H9 (cell line): ENCODE measurements at regions not wholly inside any gene's neighbourhood (a gene's known extent, or its start where the extent isn't known, plus 50 kb on each side); places are given as distances from the start of the nearest gene placed in this dataset.

Experiments
- DNase-seq: peaks from one replicate; pipeline ENCODE4 v3.0.0-alpha.2; 2017
- H2AFZ ChIP-seq: one replicate; pipeline ENCODE4 v1.6.1; 2013; ENCODE audit warnings: mild to moderate bottlenecking, low read length, control low read depth, moderate library complexity
- H2AK5ac ChIP-seq: 2 replicates; pipeline ENCODE4 v1.6.1; 2013; ENCODE audit warnings: low read length, control low read depth, mixed read lengths; ENCODE audit not compliant: insufficient read length
- H2BK120ac ChIP-seq: one replicate; pipeline ENCODE4 v1.6.1; 2013; ENCODE audit warnings: low read depth, mild to moderate bottlenecking, low read length, control low read depth, inconsistent platforms; ENCODE audit not compliant: poor library complexity, severe bottlenecking
- H2BK12ac ChIP-seq: 2 replicates; pipeline ENCODE4 v1.6.1; 2013; ENCODE audit warnings: low read length, control low read depth, mixed read lengths, low read depth; ENCODE audit not compliant: insufficient read length
- H2BK15ac ChIP-seq: 2 replicates; pipeline ENCODE4 v1.6.1; 2013; ENCODE audit warnings: low read depth, low read length, control low read depth
- H2BK20ac ChIP-seq: one replicate; pipeline ENCODE4 v1.6.1; 2013; ENCODE audit warnings: low read depth, mild to moderate bottlenecking, low read length, control low read depth, inconsistent platforms; ENCODE audit not compliant: poor library complexity, severe bottlenecking
- H2BK5ac ChIP-seq: 2 replicates; pipeline ENCODE4 v1.6.1; 2013; ENCODE audit warnings: low read length, control low read depth, mixed read lengths; ENCODE audit not compliant: insufficient read length
- H3K14ac ChIP-seq: 2 replicates; pipeline ENCODE4 v1.6.1; 2013; ENCODE audit warnings: low read length, control low read depth; ENCODE audit not compliant: insufficient read depth
- H3K18ac ChIP-seq: 2 replicates; pipeline ENCODE4 v1.6.1; 2013; ENCODE audit warnings: low read depth, mild to moderate bottlenecking, mixed read lengths, low read length, control low read depth; ENCODE audit not compliant: insufficient read length
- H3K23ac ChIP-seq: 2 replicates; pipeline ENCODE4 v1.6.1; 2013; ENCODE audit warnings: low read length, control low read depth, mixed read lengths, low read depth; ENCODE audit not compliant: insufficient read length
- H3K23me2 ChIP-seq: 2 replicates; pipeline ENCODE4 v1.6.1; 2013; ENCODE audit warnings: low read depth, mild to moderate bottlenecking, mixed read lengths, low read length, control low read depth; ENCODE audit not compliant: insufficient read length, poor library complexity, severe bottlenecking
- H3K27ac ChIP-seq: 2 replicates; pipeline ENCODE4 v1.5.1; 2013; ENCODE audit warnings: low read length, control low read depth, mixed read lengths, low read depth; ENCODE audit not compliant: insufficient read length
- H3K27me3 ChIP-seq: 2 replicates; pipeline ENCODE4 v1.6.1; 2013; ENCODE audit warnings: low read length, control low read depth, inconsistent platforms; ENCODE audit not compliant: insufficient read depth
- H3K4ac ChIP-seq: 2 replicates; pipeline ENCODE4 v1.6.1; 2013; ENCODE audit warnings: low read depth, mild to moderate bottlenecking, control low read depth, inconsistent platforms, low read length, moderate library complexity
- H3K4me1 ChIP-seq: 2 replicates; pipeline ENCODE4 v1.6.1; 2013; ENCODE audit warnings: low read length, control low read depth, inconsistent platforms; ENCODE audit not compliant: insufficient read depth
- H3K4me2 ChIP-seq: 2 replicates; pipeline ENCODE4 v1.6.1; 2013; ENCODE audit warnings: low read length, control low read depth, mixed read lengths; ENCODE audit not compliant: insufficient read length, insufficient read depth
- H3K56ac ChIP-seq: 2 replicates; pipeline ENCODE4 v1.6.1; 2013; ENCODE audit warnings: low read depth, mild to moderate bottlenecking, mixed read lengths, low read length, control low read depth; ENCODE audit not compliant: insufficient read length
- H3K79me1 ChIP-seq: 2 replicates; pipeline ENCODE4 v1.6.1; 2013; ENCODE audit warnings: low read depth, mild to moderate bottlenecking, moderate library complexity, low read length, control low read depth, inconsistent platforms; ENCODE audit not compliant: insufficient read depth, poor library complexity, severe bottlenecking
- H3K79me2 ChIP-seq: 2 replicates; pipeline ENCODE4 v1.6.1; 2013; ENCODE audit warnings: low read length, control low read depth, inconsistent platforms; ENCODE audit not compliant: insufficient read depth
- H3K9ac ChIP-seq: 2 replicates; pipeline ENCODE4 v1.6.1; 2013; ENCODE audit warnings: low read length, control low read depth, mixed read lengths; ENCODE audit not compliant: insufficient read length; ENCODE audit errors: extremely low read depth
- H3K9me3 ChIP-seq: one replicate; pipeline ENCODE4 v1.6.1; 2013; ENCODE audit warnings: low read depth, low read length, inconsistent platforms; ENCODE audit not compliant: control insufficient read depth
- H3T11ph ChIP-seq: one replicate; pipeline ENCODE4 v1.6.1; 2013; ENCODE audit warnings: mild to moderate bottlenecking, low read length, control low read depth, inconsistent platforms
- H4K20me1 ChIP-seq: one replicate; pipeline ENCODE4 v1.6.1; 2013; ENCODE audit not compliant: control insufficient read depth, insufficient read length, insufficient read depth
- H4K5ac ChIP-seq: 2 replicates; pipeline ENCODE4 v1.6.1; 2013; ENCODE audit warnings: low read depth, mild to moderate bottlenecking, mixed read lengths, low read length, control low read depth; ENCODE audit not compliant: insufficient read length
- H4K8ac ChIP-seq: replicated peaks from 2 replicates; pipeline ENCODE4 v1.6.1; 2013; ENCODE audit warnings: low read length, control low read depth, mixed read lengths, low read depth; ENCODE audit not compliant: insufficient read length
- H4K91ac ChIP-seq: 2 replicates; pipeline ENCODE4 v1.6.1; 2013; ENCODE audit warnings: low read depth, mild to moderate bottlenecking, moderate library complexity, mixed read lengths, low read length, control low read depth; ENCODE audit not compliant: insufficient read length
- H3K27ac Mint-ChIP-seq, 3 experiments: 2 replicates in 2 of 3; 3 replicates in 1 of 3; pipeline ENCODE4 v1.8.0; 2020 to 2021; ENCODE audit warnings: mixed read lengths in 3 of 3, mild to moderate bottlenecking in 1 of 3, moderate library complexity in 1 of 3
- H3K27me3 Mint-ChIP-seq: 2 replicates; pipeline ENCODE4 v1.8.0; 2021; ENCODE audit warnings: low read depth, mild to moderate bottlenecking, moderate library complexity, mixed read lengths
- H3K36me3 Mint-ChIP-seq, 3 experiments: 2 replicates in 2 of 3; 3 replicates in 1 of 3; pipeline ENCODE4 v1.8.0; 2020 to 2021; ENCODE audit warnings: low read depth in 3 of 3, mixed read lengths in 3 of 3; ENCODE audit not compliant: insufficient read depth in 1 of 3
- H3K4me1 Mint-ChIP-seq, 2 experiments: 2 replicates each; pipeline ENCODE4 v1.8.0; 2020; ENCODE audit warnings: mixed read lengths in 2 of 2
- H3K4me3 Mint-ChIP-seq, 2 experiments: 2 replicates in 1 of 2; 3 replicates in 1 of 2; pipeline ENCODE4 v1.8.0; 2020 to 2021; ENCODE audit warnings: mild to moderate bottlenecking in 2 of 2, mixed read lengths in 2 of 2, moderate library complexity in 1 of 2
- H3K9me3 Mint-ChIP-seq, 2 experiments: 2 replicates in 1 of 2; 3 replicates in 1 of 2; pipeline ENCODE4 v1.8.0; 2020; ENCODE audit warnings: mild to moderate bottlenecking in 2 of 2, mixed read lengths in 2 of 2, moderate library complexity in 1 of 2
- CTCF ChIP-seq: fragments of 200-600 bp; sonication (generic); conservative IDR thresholded peaks from 3 replicates; pipeline ENCODE4 v1.8.0; 2021; ENCODE audit warnings: antibody characterized with exemption, mild to moderate bottlenecking
- WGBS: extraction: QIAGEN DNeasy Blood & Tissue Kit; methylation state at CpG from one replicate; pipeline ENCODE4 v1.1.7; 2013; ENCODE audit warnings: missing lambda C conversion rate, low lambda C conversion rate, mixed read lengths; ENCODE audit not compliant: insufficient read length; ENCODE audit errors: extremely low coverage; 5-methylcytosine and 5-hydroxymethylcytosine counted together

GRCh38 chr3:16366-16765, 180.2 kb upstream of the CHL1 start:
- Histone ChIP-seq H3K23me2 (no peaks in the 10 kb centered on the region), H2BK15ac (no peak overlapping the region), H3K56ac (no peak overlapping the region), H4K5ac (no peak overlapping the region), H3K4ac (no peak overlapping the region), H3K9me3 (no peaks in the 10 kb centered on the region), H3K9ac (no peak overlapping the region), H4K91ac (no peak overlapping the region), H3K23ac (no peak overlapping the region), H3K79me1 (no peaks in the 10 kb centered on the region), H2BK12ac (no peak overlapping the region), H4K20me1 (no peaks in the 10 kb centered on the region), H3K27ac (no peak overlapping the region), H3K4me1 (no peaks in the 10 kb centered on the region; the same call in 1 of the 2 replicates), H2AK5ac (no peak overlapping the region), H3K79me2 (no peaks in the 10 kb centered on the region), H2BK5ac (no peak overlapping the region), H2BK20ac (no peak overlapping the region), H3K27me3 (no peaks in the 10 kb centered on the region), H2BK120ac (no peak overlapping the region), H2AFZ (no peak overlapping the region), H3K14ac (no peak overlapping the region), H3K4me2 (no peak overlapping the region), H4K8ac (no peak overlapping the region), H3T11ph (no peak overlapping the region), H3K18ac (no peak overlapping the region)
- WGBS: no CpG with 5 or more reads among the region's 2 CpGs
- Mint-ChIP-seq H3K36me3 (peaks cover 0 to 5% (median 3%) of the 10 kb centered on the region in 3 experiments; a peak in 3 of 7 replicates), H3K4me1 (no peaks in the 10 kb centered on the region), H3K27ac (no peak overlapping the region), H3K4me3 (no peak overlapping the region), H3K27me3 (peaks cover 6% of the 10 kb centered on the region), H3K9me3 (peaks cover 5 to 6% of the 10 kb centered on the region in 2 experiments)
- no peak for TF ChIP-seq CTCF
- DNase-seq: no peak
